Body of pancreas (tissue), 4 donors: ENCODE measurements at regions not wholly inside any gene's neighbourhood (a gene's known extent, or its start where the extent isn't known, plus 50 kb on each side); places are given as distances from the start of the nearest gene placed in this dataset.

Experiments
- CTCF ChIP-seq, 7 experiments: fragments of 450-650 bp in 4 of 7; fragments of 200-600 bp in 3 of 7; sonication (generic) in 3 of 7; IDR thresholded peaks; one replicate each; pipeline ENCODE4 v1.5.1; 2016 to 2019; ENCODE audit warnings: antibody characterized with exemption in 7 of 7
- POLR2A ChIP-seq, 3 donors: fragments of 450-650 bp; IDR thresholded peaks; one replicate each; pipeline ENCODE4 v1.6.1; 2016; ENCODE audit warnings: antibody characterized with exemption in 3 of 3, mild to moderate bottlenecking in 2 of 3

GRCh38 chr5:77923666-77924065 is 147.5 kb upstream of the TBCA start:
- no peak for TF ChIP-seq CTCF (IDR thresholded peaks at IDR 0.05)
- no peak for TF ChIP-seq POLR2A (IDR thresholded peaks at IDR 0.05)
